DLD1 (cell line): ENCODE measurements at regions not wholly inside any gene's neighbourhood (a gene's known extent, or its start where the extent isn't known, plus 50 kb on each side); places are given as distances from the start of the nearest gene placed in this dataset.

Experiments
- in situ Hi-C: cut with HindIII; loops from 2 replicates; pipeline ENCODE4 v1.10.0; 2017; ENCODE audit warnings: low sequenced_read_pairs

DNA sequence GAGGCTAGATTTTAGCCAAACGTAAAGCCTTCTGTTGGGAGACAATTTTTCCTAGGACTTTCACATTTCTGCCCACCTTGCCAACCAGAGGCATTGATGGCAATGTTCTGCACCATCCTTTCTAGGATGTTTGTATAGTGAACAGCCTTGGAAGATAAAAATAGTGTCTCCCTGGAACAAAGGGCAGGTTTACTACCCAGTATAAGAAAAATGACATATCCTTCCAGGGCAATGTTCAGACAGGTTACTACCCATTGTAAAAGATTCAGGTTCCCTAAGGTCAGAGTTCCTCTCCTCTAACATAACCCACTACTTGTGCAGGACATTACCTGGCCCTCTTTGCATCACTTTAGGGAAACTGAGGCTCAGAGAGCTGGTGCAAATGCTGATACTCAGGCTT lies 248.2 kb upstream of the VEPH1 start:
- in situ Hi-C loops: no loop called here

- in situ Hi-C loops: no loop called here
Observed at GRCh38 chr3:157746391-157746790, 243.2 kb upstream of the VEPH1 start.

- in situ Hi-C loops: no loop called here
Observed at GRCh38 chr3:157741607-157742006, 238.4 kb upstream of the VEPH1 start.

GRCh38 chr3:157738441-157738840 lies 235.2 kb upstream of the VEPH1 start:
- in situ Hi-C loops: no loop called here

DNA sequence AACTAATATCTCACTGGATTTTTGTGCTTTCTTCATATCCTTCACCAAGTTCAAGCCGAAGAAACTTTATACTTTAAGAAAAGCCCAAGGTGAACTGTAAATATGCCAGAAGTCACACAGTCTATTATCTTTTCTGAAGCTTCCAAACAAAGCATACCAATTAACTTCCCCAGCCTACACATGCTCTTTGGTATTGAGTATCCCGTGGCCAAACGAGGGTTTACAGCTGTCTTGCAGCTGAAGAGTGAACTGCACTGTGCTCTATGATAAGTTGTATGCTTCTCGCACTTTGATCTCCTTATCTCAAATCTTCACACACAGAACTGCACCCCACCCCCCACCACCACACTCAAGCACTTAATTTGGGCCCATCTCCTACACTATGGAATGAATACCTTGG lies 215.6 kb upstream of the VEPH1 start:
- in situ Hi-C loops: no loop called here

GRCh38 chr3:157713101-157713500 lies 209.9 kb upstream of the VEPH1 start:
- in situ Hi-C loops: no loop called here

DNA sequence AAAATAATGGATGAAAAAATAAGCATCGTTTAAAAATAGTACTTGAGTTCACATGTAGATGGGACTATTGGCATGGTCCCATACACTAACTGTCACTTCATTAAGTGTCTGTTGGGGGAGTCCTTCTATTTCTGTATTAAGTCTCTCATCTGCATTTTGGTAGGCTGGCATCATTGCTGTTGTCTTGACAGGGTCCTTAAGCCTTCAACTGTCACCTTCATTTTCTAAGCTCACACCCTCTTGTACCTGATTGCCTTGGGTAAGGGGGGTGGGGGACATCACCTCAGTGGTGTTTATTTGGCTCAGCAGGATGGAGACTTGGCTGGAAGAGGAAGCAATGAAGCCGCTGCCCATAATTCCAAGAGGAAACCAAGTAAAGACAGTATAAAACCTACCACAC lies 202.0 kb upstream of the VEPH1 start:
- in situ Hi-C loops: no loop called here

GRCh38 chr3:157700405-157700804 lies 197.2 kb upstream of the VEPH1 start:
- in situ Hi-C loops: no loop called here

GRCh38 chr3:157695586-157695985 lies 192.4 kb upstream of the VEPH1 start:
- in situ Hi-C loops: no loop called here

DNA sequence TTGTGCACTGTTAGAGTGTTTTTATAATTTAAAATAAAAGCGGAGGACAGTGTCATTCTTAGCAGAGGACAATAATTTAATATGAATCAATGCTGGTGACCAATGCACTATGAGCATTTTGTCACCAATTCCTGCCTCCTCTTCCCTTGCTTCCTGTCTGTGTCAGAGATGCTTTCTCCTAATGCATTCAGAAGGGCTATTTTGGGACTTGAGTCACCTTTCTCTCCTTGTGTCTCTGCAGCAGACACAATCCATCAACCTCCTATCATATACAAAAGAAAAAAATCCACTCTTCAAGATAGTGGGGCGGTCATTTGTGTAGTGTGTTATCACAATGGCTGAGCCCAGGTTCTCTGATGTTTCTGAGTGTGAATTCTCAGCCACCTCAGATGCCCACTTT lies 191.9 kb upstream of the VEPH1 start:
- in situ Hi-C loops: no loop called here

- in situ Hi-C loops: no loop called here
Observed at GRCh38 chr3:157693762-157694161, 190.5 kb upstream of the VEPH1 start.

GRCh38 chr3:157692468-157692867 lies 189.3 kb upstream of the VEPH1 start:
- in situ Hi-C loops: no loop called here

GRCh38 chr3:157683668-157684067 lies 180.5 kb upstream of the VEPH1 start:
- in situ Hi-C loops: no loop called here

DNA sequence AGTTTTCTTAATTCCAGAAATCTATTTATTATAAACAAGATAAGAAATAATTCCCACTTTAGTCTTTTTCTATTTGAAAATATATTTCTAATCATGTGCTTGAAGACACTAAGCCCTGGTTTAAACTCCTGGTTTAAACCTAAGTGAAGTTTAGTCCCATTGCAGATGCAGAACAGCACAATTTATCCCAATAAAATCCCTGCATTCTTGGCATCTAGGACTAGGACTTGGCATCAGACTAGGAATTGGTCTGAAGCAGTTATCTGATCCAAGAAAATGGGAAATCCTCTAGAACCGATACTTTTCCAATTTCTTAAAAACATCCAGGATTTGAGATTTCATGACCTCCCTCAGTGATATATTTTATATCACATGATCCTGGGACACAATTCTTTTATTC lies 168.8 kb upstream of the VEPH1 start:
- in situ Hi-C loops: no loop called here

GRCh38 chr3:157671656-157672055 lies 168.4 kb upstream of the VEPH1 start:
- in situ Hi-C loops: no loop called here

DNA sequence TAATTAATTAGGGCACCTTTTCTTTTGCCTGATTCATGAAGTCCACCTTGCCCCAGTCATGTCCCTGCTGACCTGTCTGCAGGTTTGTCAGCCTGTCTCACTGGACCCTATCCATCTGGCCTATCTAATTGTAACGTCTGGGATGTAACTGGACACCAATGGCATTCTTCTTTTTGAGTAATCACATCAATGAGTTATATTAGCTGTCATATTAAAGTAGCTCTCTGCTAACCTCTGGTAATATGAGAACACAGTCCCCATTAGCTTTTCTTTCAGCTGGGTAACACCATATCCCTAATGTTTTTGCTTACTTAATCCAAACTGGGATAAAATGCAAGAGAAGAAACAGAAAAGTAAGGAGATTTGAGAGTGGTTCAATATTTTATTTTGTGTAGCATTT lies 166.2 kb upstream of the VEPH1 start:
- in situ Hi-C loops: no loop called here

DNA sequence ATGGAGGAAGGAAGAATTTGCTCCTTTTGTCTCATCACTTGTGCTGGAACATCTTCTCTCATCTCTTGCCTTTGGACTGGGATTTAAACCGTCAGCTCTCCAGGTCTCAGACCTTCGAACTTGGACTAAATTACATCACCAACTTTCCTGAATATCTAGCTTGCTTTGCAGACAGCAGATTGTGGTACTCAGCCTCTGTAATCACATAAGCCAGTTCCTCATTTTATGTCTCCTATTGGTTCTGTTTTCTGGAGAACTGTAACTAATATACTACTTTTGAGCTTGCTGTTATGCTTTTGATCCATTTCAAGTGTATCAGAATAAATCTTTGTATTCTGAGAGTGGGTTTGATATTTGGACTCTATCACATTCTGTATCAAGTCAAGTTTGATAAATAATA lies 164.3 kb upstream of the VEPH1 start:
- in situ Hi-C loops: no loop called here

GRCh38 chr3:157662171-157662570 lies 159.0 kb upstream of the VEPH1 start:
- in situ Hi-C loops: no loop called here

- in situ Hi-C loops: no loop called here
Observed at GRCh38 chr3:157660847-157661246, 157.6 kb upstream of the VEPH1 start.

DNA sequence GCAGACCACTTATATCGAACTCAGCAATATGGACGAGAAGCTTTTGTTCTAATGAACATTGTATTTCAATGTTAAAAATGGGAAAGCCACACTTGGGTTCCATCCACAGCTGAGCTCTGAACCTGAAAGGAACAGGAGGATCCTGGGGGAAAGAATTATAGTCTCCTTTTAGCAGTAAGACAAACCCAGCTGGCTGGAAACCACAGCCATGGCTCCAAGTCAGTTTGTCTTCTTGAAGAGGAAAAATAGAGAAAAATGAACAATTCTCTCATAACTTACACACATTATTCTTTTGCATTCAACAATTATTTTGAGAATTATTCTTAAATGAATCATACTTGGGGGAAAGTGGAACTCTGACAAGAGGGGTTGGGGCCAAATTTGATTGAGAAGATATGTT lies 149.2 kb upstream of the VEPH1 start:
- in situ Hi-C loops: no loop called here

- in situ Hi-C loops: no loop called here
Observed at GRCh38 chr3:157650699-157651098, 147.5 kb upstream of the VEPH1 start.

GRCh38 chr3:157650172-157650571 lies 147.0 kb upstream of the VEPH1 start:
- in situ Hi-C loops: no loop called here

DNA sequence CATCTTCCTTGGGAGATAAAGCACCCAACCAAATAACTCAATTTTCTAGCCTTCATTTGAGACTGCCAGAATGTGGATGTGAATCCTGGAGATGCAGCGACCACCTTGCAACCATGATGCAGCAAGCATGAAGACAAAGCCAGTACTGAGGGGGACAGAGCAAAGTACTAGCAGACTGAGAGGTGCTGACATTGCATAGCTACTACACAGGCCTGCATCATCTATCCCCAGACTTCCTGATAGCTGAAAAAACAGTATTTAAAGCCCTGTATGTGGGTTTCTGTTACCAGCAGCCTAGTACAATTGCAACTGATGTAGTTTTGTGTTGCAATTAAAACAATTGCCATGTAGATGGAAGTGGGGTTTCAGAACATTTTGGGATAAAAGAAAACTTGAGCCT lies 146.3 kb upstream of the VEPH1 start:
- in situ Hi-C loops: no loop called here

DNA sequence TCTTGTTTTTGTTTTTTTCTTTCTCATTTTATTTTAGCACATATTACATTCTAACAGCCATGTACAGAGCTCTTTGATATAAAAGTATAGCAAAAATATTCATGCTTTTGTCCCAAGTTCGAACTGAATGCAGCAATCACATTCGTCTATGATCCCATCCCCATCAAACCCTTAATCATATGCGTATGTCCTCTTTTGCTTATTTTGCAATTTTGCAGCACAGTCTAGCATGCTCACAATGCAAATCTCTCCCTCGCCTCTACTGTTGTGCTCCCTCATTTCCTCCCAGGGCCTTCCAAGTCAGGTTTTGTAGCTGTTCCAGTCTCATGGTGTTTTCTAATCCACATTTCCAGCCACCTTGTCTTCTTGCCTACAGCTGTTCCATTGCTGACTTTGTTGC lies 144.6 kb upstream of the VEPH1 start:
- in situ Hi-C loops: no loop called here
